HG02610 (cell line): ENCODE measurements at regions not wholly inside any gene's neighbourhood (a gene's known extent, or its start where the extent isn't known, plus 50 kb on each side); places are given as distances from the start of the nearest gene placed in this dataset.

Experiments
- ATAC-seq: cut with Tn5 transposase; IDR thresholded peaks from one replicate; pipeline ENCODE4 v1.9.1; 2021; ENCODE audit warnings: mild to moderate bottlenecking, moderate library complexity; ENCODE audit not compliant: unreplicated experiment

GRCh38 chr1:83773059-83773458, 225.9 kb downstream of the TTLL7 start:
- ATAC-seq = no peak

- ATAC-seq = no peak
Observed at GRCh38 chr1:83770319-83770661, 228.6 kb downstream of the TTLL7 start.

- no peak for ATAC-seq
Observed at GRCh38 chr1:83769594-83770318, 229.2 kb downstream of the TTLL7 start.

- no peak for ATAC-seq
Observed at GRCh38 chr1:83769072-83769471, 229.9 kb downstream of the TTLL7 start.

GRCh38 chr1:83766241-83766691, 232.7 kb downstream of the TTLL7 start:
- ATAC-seq = no peak

GRCh38 chr1:83765125-83765524, 233.8 kb downstream of the TTLL7 start:
- no peak for ATAC-seq

GRCh38 chr1:83764209-83764608, 234.7 kb downstream of the TTLL7 start:
- no peak for ATAC-seq

- no peak for ATAC-seq
Observed at GRCh38 chr1:83763361-83764095, 235.4 kb downstream of the TTLL7 start.

- ATAC-seq = no peak
Observed at GRCh38 chr1:83762416-83762815, 236.5 kb downstream of the TTLL7 start.

- ATAC-seq = no peak
Observed at GRCh38 chr1:83762039-83762365, 236.9 kb downstream of the TTLL7 start.

GRCh38 chr1:83761167-83762038, 237.5 kb downstream of the TTLL7 start:
- peak; percentile 100 for ATAC-seq

GRCh38 chr1:83760226-83761021, 238.5 kb downstream of the TTLL7 start:
- no peak for ATAC-seq

- ATAC-seq = no peak
Observed at GRCh38 chr1:83756984-83757717, 241.8 kb downstream of the TTLL7 start.

- no peak for ATAC-seq
Observed at GRCh38 chr1:83751602-83752001, 247.3 kb downstream of the TTLL7 start.

- no peak for ATAC-seq
Observed at GRCh38 chr1:83750201-83750600, 248.7 kb downstream of the TTLL7 start.

- ATAC-seq = no peak
Observed at GRCh38 chr1:83747853-83748482, 251.0 kb downstream of the TTLL7 start.

GRCh38 chr1:83746234-83746633, 252.7 kb downstream of the TTLL7 start:
- no peak for ATAC-seq

- ATAC-seq = no peak
Observed at GRCh38 chr1:83742446-83742845, 256.5 kb downstream of the TTLL7 start.

GRCh38 chr1:83741770-83742169, 257.2 kb downstream of the TTLL7 start:
- no peak for ATAC-seq

- ATAC-seq = no peak
Observed at GRCh38 chr1:83741348-83741747, 257.6 kb downstream of the TTLL7 start.
